Muscle of leg (tissue), 3 donors: ENCODE measurements at regions not wholly inside any gene's neighbourhood (a gene's known extent, or its start where the extent isn't known, plus 50 kb on each side); places are given as distances from the start of the nearest gene placed in this dataset.
"Not testable (repeated sequence)": the region's sequence is repeated elsewhere in the genome, so short reads cannot be mapped to it uniquely, and the experiment has no call there.

Experiments
- DNase-seq: peaks from one replicate; pipeline ENCODE4 v3.0.0; 2013
- H3K27ac ChIP-seq: one replicate; pipeline ENCODE4 v1.5.1; 2013; ENCODE audit warnings: mild to moderate bottlenecking, low read length, control low read depth
- H3K27me3 ChIP-seq: one replicate; pipeline ENCODE4 v1.6.1; 2013; ENCODE audit warnings: low read length; ENCODE audit not compliant: control insufficient read depth, insufficient read depth
- H3K36me3 ChIP-seq: one replicate; pipeline ENCODE4 v1.6.1; 2013; ENCODE audit warnings: low read length; ENCODE audit not compliant: control insufficient read depth, insufficient read depth
- H3K4me1 ChIP-seq: one replicate; pipeline ENCODE4 v1.6.1; 2013; ENCODE audit warnings: low read length; ENCODE audit not compliant: control insufficient read depth, insufficient read depth
- H3K4me3 ChIP-seq: one replicate; pipeline ENCODE4 v1.5.1; 2013; ENCODE audit warnings: low read length, control low read depth
- H3K9me3 ChIP-seq: replicated peaks from 2 replicates; pipeline ENCODE4 v1.6.1; 2013; ENCODE audit warnings: low read depth, low read length; ENCODE audit not compliant: control insufficient read depth
- WGBS: methylation state at CpG from one replicate; pipeline ENCODE4 v1.1.5; 2013; ENCODE audit warnings: missing lambda C conversion rate; ENCODE audit not compliant: insufficient coverage; 5-methylcytosine and 5-hydroxymethylcytosine counted together

GRCh38 chr4:52442524-52442923 lies 216.6 kb downstream of the USP46 start:
- not testable (repeated sequence) for H3K9me3 ChIP-seq, H3K27ac ChIP-seq, DNase-seq, H3K4me3 ChIP-seq, H3K36me3 ChIP-seq, H3K4me1 ChIP-seq, H3K27me3 ChIP-seq
- no CpG with 5 or more reads among the region's 1 CpG for WGBS

GRCh38 chr4:52472444-52472843 lies 186.7 kb downstream of the USP46 start:
- H3K36me3 ChIP-seq, result no peaks in the 10 kb centered on the region
- H3K27me3 ChIP-seq, result no peaks in the 10 kb centered on the region
- no peaks in the 10 kb centered on the region for H3K4me1 ChIP-seq
- DNase-seq, result peak; percentile 71
- no peak overlapping the region for H3K27ac ChIP-seq
- H3K9me3 ChIP-seq, result no peaks in the 10 kb centered on the region
- no CpG with 5 or more reads among the region's 1 CpG for WGBS
- H3K4me3 ChIP-seq, result no peak overlapping the region

- no peaks in the 10 kb centered on the region for H3K27me3 ChIP-seq
- peak; percentile 58 for DNase-seq
- H3K4me1 ChIP-seq, result no peaks in the 10 kb centered on the region
- H3K36me3 ChIP-seq, result no peaks in the 10 kb centered on the region
- H3K9me3 ChIP-seq, result no peaks in the 10 kb centered on the region
- no CpG with 5 or more reads among the region's 3 CpGs for WGBS
- H3K4me3 ChIP-seq, result no peak overlapping the region
- no peak overlapping the region for H3K27ac ChIP-seq
Observed at GRCh38 chr4:52477191-52477780, 181.8 kb downstream of the USP46 start.

GRCh38 chr4:52483186-52483890 lies 175.8 kb downstream of the USP46 start:
- Histone ChIP-seq H3K4me1 (no peaks in the 10 kb centered on the region), H3K9me3 (no peaks in the 10 kb centered on the region), H3K27me3 (no peaks in the 10 kb centered on the region), H3K27ac (no peak overlapping the region), H3K4me3 (no peak overlapping the region), H3K36me3 (no peaks in the 10 kb centered on the region)
- WGBS, result no CpG with 5 or more reads among the region's 2 CpGs
- DNase-seq, result no peak

- Histone ChIP-seq H3K27ac (no peak overlapping the region), H3K4me3 (no peak overlapping the region), H3K27me3 (no peaks in the 10 kb centered on the region), H3K36me3 (no peaks in the 10 kb centered on the region), H3K4me1 (no peaks in the 10 kb centered on the region), H3K9me3 (no peaks in the 10 kb centered on the region)
- WGBS, result no CpG with 5 or more reads among the region's 1 CpG
- peak; percentile 74 for DNase-seq
Observed at GRCh38 chr4:52507774-52508173, 151.3 kb downstream of the USP46 start.

- H3K4me1 ChIP-seq, result no peaks in the 10 kb centered on the region
- WGBS, result no CpG with 5 or more reads among the region's 3 CpGs
- H3K9me3 ChIP-seq, result no peaks in the 10 kb centered on the region
- H3K27me3 ChIP-seq, result no peaks in the 10 kb centered on the region
- H3K27ac ChIP-seq, result no peak overlapping the region
- H3K4me3 ChIP-seq, result no peak overlapping the region
- H3K36me3 ChIP-seq, result no peaks in the 10 kb centered on the region
- DNase-seq, result peak; percentile 20
Observed at GRCh38 chr4:52510939-52511565, 148.0 kb downstream of the USP46 start.

GRCh38 chr4:52511825-52512224 lies 147.3 kb downstream of the USP46 start:
- H3K36me3 ChIP-seq, result no peaks in the 10 kb centered on the region
- no peak for DNase-seq
- H3K27ac ChIP-seq, result no peak overlapping the region
- no peaks in the 10 kb centered on the region for H3K27me3 ChIP-seq
- H3K4me1 ChIP-seq, result no peaks in the 10 kb centered on the region
- H3K9me3 ChIP-seq, result no peaks in the 10 kb centered on the region
- H3K4me3 ChIP-seq, result no peak overlapping the region
- no CpG with 5 or more reads among the region's 2 CpGs for WGBS

GRCh38 chr4:52512291-52512690 lies 146.8 kb downstream of the USP46 start:
- WGBS, result 40% methylated on average over 1 of the region's 2 CpGs
- Histone ChIP-seq H3K27me3 (no peaks in the 10 kb centered on the region), H3K4me1 (no peaks in the 10 kb centered on the region), H3K27ac (no peak overlapping the region), H3K9me3 (no peaks in the 10 kb centered on the region), H3K36me3 (no peaks in the 10 kb centered on the region), H3K4me3 (no peak overlapping the region)
- DNase-seq, result no peak

- not testable (repeated sequence) for H3K4me3 ChIP-seq, H3K4me1 ChIP-seq, H3K9me3 ChIP-seq, DNase-seq, H3K27me3 ChIP-seq, H3K27ac ChIP-seq, H3K36me3 ChIP-seq
- 82% methylated on average over 5 of the region's 6 CpGs for WGBS
Observed at GRCh38 chr4:52522093-52522492, 137.0 kb downstream of the USP46 start.

- WGBS, result no CpG with 5 or more reads among the region's 2 CpGs
- H3K36me3 ChIP-seq, result no peaks in the 10 kb centered on the region
Observed at GRCh38 chr4:52529983-52530382, 129.1 kb downstream of the USP46 start.

More at GRCh38 chr4:52529983-52530382, 129.1 kb downstream of the USP46 start:
- H3K4me3 ChIP-seq, result no peak overlapping the region
- DNase-seq, result no peak
- H3K27ac ChIP-seq, result no peak overlapping the region
- H3K27me3 ChIP-seq, result no peaks in the 10 kb centered on the region
- H3K4me1 ChIP-seq, result no peaks in the 10 kb centered on the region
- no peaks in the 10 kb centered on the region for H3K9me3 ChIP-seq
